ENCODE measurements at regions not wholly inside any gene's neighbourhood (a gene's known extent, or its start where the extent isn't known, plus 50 kb on each side); places are given as distances from the start of the nearest gene placed in this dataset.

DNA sequence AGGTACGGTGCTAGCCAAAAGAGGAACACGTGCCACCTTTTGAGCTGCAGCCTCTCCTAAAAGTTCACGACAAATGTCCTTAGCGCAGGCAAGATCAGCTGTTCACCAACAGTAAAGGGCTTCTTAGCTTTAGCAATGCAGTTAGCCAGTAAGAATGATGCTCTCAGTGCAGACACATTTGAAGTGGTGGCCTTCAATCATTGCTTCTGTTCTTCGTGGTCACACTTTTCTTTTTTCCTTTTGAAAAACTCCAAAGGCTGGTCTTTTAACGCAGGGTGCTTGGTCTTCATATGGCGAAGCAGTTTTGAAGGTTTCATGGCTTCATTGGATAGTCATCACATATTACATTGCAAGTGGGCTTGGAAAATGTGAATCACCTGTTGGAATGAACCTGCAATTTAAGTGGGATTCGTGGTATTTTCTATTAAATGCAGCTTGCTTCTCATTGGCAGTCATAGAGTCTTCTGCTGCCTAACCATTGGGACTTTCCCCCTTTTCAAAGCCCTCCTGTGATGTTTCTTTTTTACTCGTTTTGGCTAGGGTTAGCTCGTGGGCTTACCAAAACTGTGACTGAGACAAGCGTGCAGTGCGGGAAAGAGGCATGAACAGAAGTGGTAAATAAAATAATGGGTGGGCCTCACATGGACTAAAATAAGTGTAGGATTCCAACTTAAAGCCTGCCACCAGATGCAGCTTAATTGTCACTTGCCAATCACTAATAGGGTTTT is 100.9 kb downstream of the MRPL36 start:
- H3K9me3 ChIP-seq (ENCODE audit: low read length), result no peaks in the 10 kb centered on the region
- ATAC-seq (no peak), DNase-seq (no peak)
- H3K36me3 ChIP-seq (ENCODE audit: low read depth, low read length), result no peaks in the 10 kb centered on the region
- no peaks in the 10 kb centered on the region for H3F3A ChIP-seq (ENCODE audit: low read length, unreplicated experiment)
- no peak for TF ChIP-seq EZH2phosphoT487 (IDR thresholded peaks at IDR 0.05; ENCODE audit: borderline replicate concordance, low read length)
- no peak for TF ChIP-seq EZH2 (IDR thresholded peaks at IDR 0.05; ENCODE audit: low read length, unreplicated experiment)
- TF ChIP-seq, protein P1, sequence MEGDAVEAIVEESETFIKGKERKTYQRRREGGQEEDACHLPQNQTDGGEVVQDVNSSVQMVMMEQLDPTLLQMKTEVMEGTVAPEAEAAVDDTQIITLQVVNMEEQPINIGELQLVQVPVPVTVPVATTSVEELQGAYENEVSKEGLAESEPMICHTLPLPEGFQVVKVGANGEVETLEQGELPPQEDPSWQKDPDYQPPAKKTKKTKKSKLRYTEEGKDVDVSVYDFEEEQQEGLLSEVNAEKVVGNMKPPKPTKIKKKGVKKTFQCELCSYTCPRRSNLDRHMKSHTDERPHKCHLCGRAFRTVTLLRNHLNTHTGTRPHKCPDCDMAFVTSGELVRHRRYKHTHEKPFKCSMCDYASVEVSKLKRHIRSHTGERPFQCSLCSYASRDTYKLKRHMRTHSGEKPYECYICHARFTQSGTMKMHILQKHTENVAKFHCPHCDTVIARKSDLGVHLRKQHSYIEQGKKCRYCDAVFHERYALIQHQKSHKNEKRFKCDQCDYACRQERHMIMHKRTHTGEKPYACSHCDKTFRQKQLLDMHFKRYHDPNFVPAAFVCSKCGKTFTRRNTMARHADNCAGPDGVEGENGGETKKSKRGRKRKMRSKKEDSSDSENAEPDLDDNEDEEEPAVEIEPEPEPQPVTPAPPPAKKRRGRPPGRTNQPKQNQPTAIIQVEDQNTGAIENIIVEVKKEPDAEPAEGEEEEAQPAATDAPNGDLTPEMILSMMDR (conservative IDR thresholded peaks at IDR 0.05; ENCODE audit: low read depth, low read length), result no peak
- H2AFZ ChIP-seq (ENCODE audit: low read length), result no peak overlapping the region
- peaks cover 75% of the 10 kb centered on the region for H3K27me3 ChIP-seq (ENCODE audit: low read length)
- H3K79me2 ChIP-seq (ENCODE audit: low read length), result no peaks in the 10 kb centered on the region
- H3K4me3 ChIP-seq (ENCODE audit: low read length), result no peak overlapping the region
- H3K4me2 ChIP-seq (ENCODE audit: low read length), result no peak overlapping the region
- BruUV-seq (replicated peaks), result no TSS peak
- H4K20me1 ChIP-seq (ENCODE audit: low read length), result no peaks in the 10 kb centered on the region
- intact Hi-C loops (cut with micrococcal nuclease), result no loop called here
- POLR2A ChIA-PET (ENCODE audit: unreplicated experiment), result no interaction called here
- no peaks in the 10 kb centered on the region for H3K4me1 ChIP-seq (ENCODE audit: insufficient read depth, low read length)
- CTCF ChIA-PET, result interaction anchor here (0.7 kb wide), 1 partner anchor 341 kb away, joined by 3 read pairs; no protein-coding TSS in a partner anchor
- H3K9me2 ChIP-seq (replicated peaks; ENCODE audit: low read length), result no peaks in the 10 kb centered on the region
- no peak overlapping the region for H3K27ac ChIP-seq (ENCODE audit: low read length)
- H3K9ac ChIP-seq (ENCODE audit: low read length), result no peak overlapping the region

- Histone ChIP-seq H3K27me3 (ENCODE audit: low read length) (peaks cover 41% of the 10 kb centered on the region), H3K79me2 (ENCODE audit: low read length) (no peaks in the 10 kb centered on the region), H3K9me3 (ENCODE audit: low read length) (no peaks in the 10 kb centered on the region), H3K4me2 (ENCODE audit: low read length) (no peak overlapping the region), H3K9ac (ENCODE audit: low read length) (no peak overlapping the region), H3K27ac (ENCODE audit: low read length) (no peak overlapping the region), H3K36me3 (ENCODE audit: low read depth, low read length) (no peaks in the 10 kb centered on the region), H2AFZ (ENCODE audit: low read length) (no peak overlapping the region), H3K9me2 (replicated peaks; ENCODE audit: low read length) (no peaks in the 10 kb centered on the region), H3F3A (ENCODE audit: low read length, unreplicated experiment) (no peaks in the 10 kb centered on the region), H3K4me1 (ENCODE audit: insufficient read depth, low read length) (no peaks in the 10 kb centered on the region), H3K4me3 (ENCODE audit: low read length) (no peak overlapping the region), H4K20me1 (ENCODE audit: low read length) (no peaks in the 10 kb centered on the region)
- CTCF ChIA-PET, result no interaction called here
- intact Hi-C loops (cut with micrococcal nuclease), result no loop called here
- ATAC-seq, result no peak
- POLR2A ChIA-PET (ENCODE audit: unreplicated experiment), result no interaction called here
- no peak for DNase-seq
- no TSS peak for BruUV-seq (replicated peaks)
- TF ChIP-seq, protein P1 (conservative IDR thresholded peaks at IDR 0.05; ENCODE audit: low read depth, low read length), result no peak
- TF ChIP-seq EZH2 (IDR thresholded peaks at IDR 0.05; ENCODE audit: low read length, unreplicated experiment) (no peak), EZH2phosphoT487 (IDR thresholded peaks at IDR 0.05; ENCODE audit: borderline replicate concordance, low read length) (no peak)
Measured at GRCh38 chr5:1692381-1692780, 107.3 kb downstream of the MRPL36 start.

DNA sequence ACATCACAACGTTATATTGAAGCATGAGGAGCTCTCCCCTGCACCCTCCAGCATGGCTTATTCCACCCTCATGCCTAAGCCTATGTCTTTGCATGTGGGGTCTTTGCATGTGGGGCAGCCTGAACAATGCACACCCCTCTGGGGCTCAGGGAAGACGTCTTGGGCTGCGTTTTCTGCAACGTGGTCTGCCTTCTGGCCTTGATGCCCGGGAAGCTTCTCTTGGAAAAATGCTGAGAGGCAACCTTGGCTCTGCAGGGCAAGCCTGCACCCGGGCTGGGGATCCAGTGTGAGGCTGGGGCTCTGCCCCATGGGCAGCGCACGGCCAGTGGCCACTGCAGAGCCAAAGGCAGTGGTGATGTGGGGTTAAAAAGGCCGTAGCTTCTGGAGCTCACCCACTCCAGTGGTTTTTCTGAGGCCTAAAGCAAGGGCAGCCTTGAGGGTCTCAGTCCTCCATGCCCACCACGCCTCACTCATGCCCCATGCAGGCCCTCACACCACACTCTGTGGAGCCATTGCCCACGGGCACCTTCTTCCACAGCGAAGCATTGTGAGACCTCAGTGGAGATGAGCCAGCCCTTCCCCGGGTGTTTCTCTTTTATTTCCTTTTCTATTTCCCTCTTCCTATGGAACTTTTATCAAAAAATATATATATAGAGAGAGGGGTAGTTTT is 112.2 kb downstream of the MRPL36 start:
- Histone ChIP-seq H3K9me2 (replicated peaks; ENCODE audit: low read length) (no peaks in the 10 kb centered on the region), H3K9ac (ENCODE audit: low read length) (no peak overlapping the region), H3K4me2 (ENCODE audit: low read length) (no peak overlapping the region), H3K79me2 (ENCODE audit: low read length) (no peaks in the 10 kb centered on the region), H3K27ac (ENCODE audit: low read length) (no peak overlapping the region), H3F3A (ENCODE audit: low read length, unreplicated experiment) (no peaks in the 10 kb centered on the region), H3K36me3 (ENCODE audit: low read depth, low read length) (no peaks in the 10 kb centered on the region), H3K4me3 (ENCODE audit: low read length) (no peak overlapping the region), H3K4me1 (ENCODE audit: insufficient read depth, low read length) (no peaks in the 10 kb centered on the region), H2AFZ (ENCODE audit: low read length) (no peak overlapping the region), H4K20me1 (ENCODE audit: low read length) (no peaks in the 10 kb centered on the region), H3K27me3 (ENCODE audit: low read length) (peaks cover 54% of the 10 kb centered on the region), H3K9me3 (ENCODE audit: low read length) (no peaks in the 10 kb centered on the region)
- no peak for DNase-seq
- POLR2A ChIA-PET (ENCODE audit: unreplicated experiment), result no interaction called here
- CTCF ChIA-PET, result no interaction called here
- no peak for ATAC-seq
- intact Hi-C loops (cut with micrococcal nuclease), result no loop called here
- TF ChIP-seq, protein P1 (conservative IDR thresholded peaks at IDR 0.05; ENCODE audit: low read depth, low read length), result no peak
- TF ChIP-seq EZH2phosphoT487 (IDR thresholded peaks at IDR 0.05; ENCODE audit: borderline replicate concordance, low read length) (no peak), EZH2 (IDR thresholded peaks at IDR 0.05; ENCODE audit: low read length, unreplicated experiment) (no peak)
- BruUV-seq (replicated peaks), result no TSS peak
